HG02943 (cell line): ENCODE measurements at regions not wholly inside any gene's neighbourhood (a gene's known extent, or its start where the extent isn't known, plus 50 kb on each side); places are given as distances from the start of the nearest gene placed in this dataset.

Experiments used
- ATAC-seq: cut with Tn5 transposase; IDR thresholded peaks from one replicate; pipeline ENCODE4 v1.9.1; 2021; ENCODE audit warnings: mild to moderate bottlenecking, low read depth, moderate library complexity; ENCODE audit not compliant: unreplicated experiment

GRCh38 chr5:155282503-155283107, 269.1 kb downstream of the KIF4B start:
- no peak for ATAC-seq

- no peak for ATAC-seq
Measured at GRCh38 chr5:155285706-155286105, 272.2 kb downstream of the KIF4B start.

- ATAC-seq = no peak
Measured at GRCh38 chr5:155290937-155291336, 277.4 kb downstream of the KIF4B start.

GRCh38 chr5:155293605-155294178, 280.1 kb downstream of the KIF4B start:
- no peak for ATAC-seq

- ATAC-seq = no peak
Measured at GRCh38 chr5:155295111-155295510, 281.6 kb downstream of the KIF4B start.

GRCh38 chr5:155299386-155300005, 285.9 kb downstream of the KIF4B start:
- ATAC-seq = no peak

- ATAC-seq = no peak
Measured at GRCh38 chr5:155303120-155303519, 289.6 kb downstream of the KIF4B start.

GRCh38 chr5:155307229-155307628, 293.7 kb downstream of the KIF4B start:
- ATAC-seq = no peak

- ATAC-seq = no peak
Measured at GRCh38 chr5:155308289-155308688, 294.7 kb downstream of the KIF4B start.

GRCh38 chr5:155309021-155309746, 295.6 kb downstream of the KIF4B start:
- ATAC-seq = no peak

GRCh38 chr5:155311721-155312120, 298.2 kb downstream of the KIF4B start:
- no peak for ATAC-seq

GRCh38 chr5:155313518-155313917, 300.0 kb downstream of the KIF4B start:
- no peak for ATAC-seq

GRCh38 chr5:155316070-155316714, 302.6 kb downstream of the KIF4B start:
- ATAC-seq = no peak

GRCh38 chr5:155332618-155333017, 319.1 kb downstream of the KIF4B start:
- ATAC-seq = no peak

- ATAC-seq = no peak
Measured at GRCh38 chr5:155342956-155343355, 329.4 kb downstream of the KIF4B start.

- no peak for ATAC-seq
Measured at GRCh38 chr5:155343468-155343867, 329.9 kb downstream of the KIF4B start.

- no peak for ATAC-seq
Measured at GRCh38 chr5:155353231-155353630, 339.7 kb downstream of the KIF4B start.

GRCh38 chr5:155366096-155366495, 352.5 kb downstream of the KIF4B start:
- ATAC-seq = no peak

- ATAC-seq = no peak
Measured at GRCh38 chr5:155367841-155368240, 354.3 kb downstream of the KIF4B start.

- ATAC-seq = no peak
Measured at GRCh38 chr5:155368490-155368889, 354.9 kb downstream of the KIF4B start.

GRCh38 chr5:155380480-155380879, 366.9 kb downstream of the KIF4B start:
- ATAC-seq = no peak
